Stimulated activated CD8-positive, alpha-beta memory T cell treated with anti-CD3 and anti-CD28 coated beads, Interleukin-12 subunit alpha, Interleukin-12 subunit beta, amount 100 ng/mL, for 1 hour (primary cell): ENCODE measurements at regions not wholly inside any gene's neighbourhood (a gene's known extent, or its start where the extent isn't known, plus 50 kb on each side); places are given as distances from the start of the nearest gene placed in this dataset.
"Not testable (repeated sequence)": the region's sequence is repeated elsewhere in the genome, so short reads cannot be mapped to it uniquely, and the experiment has no call there.

Experiments used
- DNase-seq: peaks from one replicate; pipeline ENCODE4 v3.0.0-alpha.2; 2020; ENCODE audit warnings: low read depth

DNA sequence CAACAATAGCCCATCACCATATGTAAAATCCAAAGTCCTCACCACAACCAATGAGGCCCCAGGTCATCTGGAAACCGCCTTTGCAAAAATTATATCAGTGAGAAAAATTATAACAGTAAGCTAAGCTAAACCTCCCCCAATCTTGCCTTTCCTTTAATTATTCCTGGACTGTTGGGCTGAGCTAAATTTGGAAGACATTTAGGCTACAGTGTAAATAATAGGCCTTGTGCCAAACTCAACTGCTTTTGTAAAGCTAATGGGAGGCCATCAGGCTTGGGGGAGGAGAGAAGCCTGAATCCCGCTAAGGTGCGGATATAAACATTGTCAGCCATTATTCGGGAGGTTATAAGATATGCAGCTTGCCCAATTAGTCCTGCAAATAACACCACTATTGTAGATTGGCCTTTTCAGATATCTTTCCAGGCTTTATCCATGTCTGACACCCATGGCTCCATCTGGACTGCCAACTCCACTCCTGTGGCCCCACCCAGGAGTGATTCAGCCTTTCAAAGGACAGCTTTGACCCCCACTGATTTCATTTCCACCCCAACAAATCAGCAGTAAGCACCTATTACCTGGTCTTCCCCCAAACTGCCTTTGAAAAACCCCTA is 53.0 kb upstream of the CA12 start:
- DNase-seq, result no peak

DNA sequence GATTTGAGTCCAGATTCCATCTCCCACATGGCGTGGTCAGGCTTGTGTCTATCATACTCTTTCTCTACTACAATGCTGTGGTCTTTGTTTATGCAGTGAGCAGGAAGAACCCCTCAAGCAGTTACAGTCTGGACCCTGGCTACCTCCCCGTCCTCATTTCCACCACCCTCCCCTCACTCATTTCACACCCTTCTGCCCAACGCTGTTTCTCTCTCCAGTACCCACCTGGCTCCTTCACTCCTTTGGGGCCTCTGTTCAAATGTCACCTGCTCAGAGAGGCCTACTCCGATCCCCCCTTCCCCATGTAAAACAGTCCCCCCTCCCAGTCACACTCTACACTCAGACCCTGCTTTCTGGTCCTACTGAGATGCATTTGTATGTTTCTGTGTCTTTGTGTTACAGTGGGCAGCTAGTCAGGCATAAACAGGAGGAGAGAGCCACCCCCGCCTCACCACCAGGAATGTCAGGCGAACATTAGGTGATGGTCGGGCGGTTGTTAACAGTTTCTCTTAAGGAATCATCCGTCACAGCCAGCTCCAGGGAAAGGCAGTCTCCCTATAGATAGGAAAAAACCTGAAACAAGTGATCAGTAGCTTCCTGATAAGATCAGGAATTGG is 53.7 kb upstream of the CA12 start:
- DNase-seq, result no peak

DNA sequence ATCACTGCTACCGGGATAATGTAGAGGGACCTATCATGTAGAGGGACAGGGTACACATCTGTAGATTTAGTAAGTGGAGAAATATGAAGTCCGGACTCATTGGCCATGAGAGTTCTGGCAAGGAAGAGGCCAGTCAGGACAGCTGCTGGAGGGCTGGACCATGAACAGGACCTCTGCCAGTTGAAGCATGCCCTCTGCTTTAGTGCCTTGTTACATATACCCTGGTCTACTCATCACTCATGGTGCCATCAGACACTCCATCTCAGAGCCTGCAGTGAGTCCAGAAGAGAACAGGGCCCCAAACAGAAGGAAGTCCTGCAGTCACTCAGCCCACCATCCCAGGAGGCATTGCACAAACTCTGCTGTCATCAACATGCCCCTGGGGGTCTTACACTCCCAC is 54.7 kb upstream of the CA12 start:
- DNase-seq, result no peak

DNA sequence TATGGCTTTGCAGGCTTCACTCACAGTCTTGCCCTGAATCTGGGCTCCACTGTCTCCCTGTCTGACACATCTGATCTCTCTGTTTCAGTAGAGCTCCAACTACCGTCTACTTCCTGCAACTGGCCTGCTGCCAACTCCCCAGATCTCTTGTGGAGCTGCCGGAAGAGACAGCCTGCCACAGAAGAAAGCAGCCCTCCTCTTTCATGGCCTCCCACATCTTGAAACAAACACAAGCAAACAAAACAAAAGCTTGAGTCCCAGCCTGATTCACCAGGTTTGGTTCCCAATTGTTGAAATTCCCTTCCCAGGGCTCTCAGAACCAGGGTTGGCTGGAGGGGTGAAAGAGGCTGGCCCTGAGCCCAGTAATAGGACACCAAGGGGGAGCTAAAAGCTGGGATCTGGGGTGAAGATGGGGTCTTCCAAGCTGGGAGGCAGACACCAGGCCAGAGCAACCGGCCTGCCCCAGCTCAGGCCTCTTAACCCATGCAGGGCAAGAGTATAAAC is 55.3 kb upstream of the CA12 start:
- DNase-seq, result peak; percentile 52

DNA sequence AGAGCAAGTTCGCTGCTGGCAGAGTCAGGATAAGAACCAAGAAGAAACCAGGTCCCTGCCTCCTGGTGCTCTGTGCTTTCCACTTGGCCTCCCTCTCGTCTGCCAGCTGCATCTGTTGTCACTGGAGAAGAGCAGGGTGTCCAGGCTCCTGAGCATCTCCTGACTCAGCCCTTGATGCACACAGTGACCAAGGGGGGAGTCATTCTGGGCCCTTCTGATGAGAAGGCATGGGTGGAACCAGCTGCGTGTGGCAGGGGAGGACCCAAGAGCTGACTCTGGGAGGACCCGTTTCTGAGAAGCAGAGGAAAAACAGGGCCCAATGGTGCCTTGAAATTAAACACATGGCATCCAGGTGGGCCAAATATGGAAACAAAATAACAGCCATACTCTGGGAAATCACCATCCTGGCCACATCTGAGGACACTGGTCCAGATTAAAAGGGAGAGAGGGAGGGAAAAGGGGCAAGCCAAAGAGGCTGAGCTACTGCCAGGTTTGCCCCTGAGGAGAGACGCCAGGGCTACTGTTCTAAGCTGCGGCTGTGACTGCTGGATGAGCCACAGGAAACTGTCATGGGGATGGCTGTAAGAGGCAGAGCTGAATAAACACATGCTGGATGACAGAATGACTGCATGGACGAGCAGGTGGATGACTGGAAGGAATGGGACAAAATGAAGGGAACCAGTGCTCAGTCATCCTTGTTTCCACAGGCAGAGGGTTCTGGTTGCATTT is 58.1 kb upstream of the CA12 start:
- DNase-seq, result no peak

DNA sequence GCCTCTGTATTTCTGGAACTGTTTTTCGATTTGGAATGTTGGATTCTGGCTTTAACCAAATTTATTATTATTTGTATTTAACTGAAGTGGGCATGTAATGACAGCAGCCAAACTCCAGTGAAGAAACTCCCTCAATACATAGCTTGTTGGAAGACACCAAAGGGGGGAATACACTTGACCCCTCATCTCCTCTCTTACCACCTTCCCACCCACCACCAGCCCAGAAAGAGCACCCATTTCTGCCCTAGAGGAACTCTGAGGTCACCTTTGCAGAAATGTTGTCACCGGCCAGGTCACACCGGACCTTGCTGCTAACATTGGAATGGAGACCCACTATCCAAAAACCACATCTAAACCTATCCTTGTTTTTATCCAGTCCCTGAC is 58.6 kb upstream of the CA12 start:
- no peak for DNase-seq

DNA sequence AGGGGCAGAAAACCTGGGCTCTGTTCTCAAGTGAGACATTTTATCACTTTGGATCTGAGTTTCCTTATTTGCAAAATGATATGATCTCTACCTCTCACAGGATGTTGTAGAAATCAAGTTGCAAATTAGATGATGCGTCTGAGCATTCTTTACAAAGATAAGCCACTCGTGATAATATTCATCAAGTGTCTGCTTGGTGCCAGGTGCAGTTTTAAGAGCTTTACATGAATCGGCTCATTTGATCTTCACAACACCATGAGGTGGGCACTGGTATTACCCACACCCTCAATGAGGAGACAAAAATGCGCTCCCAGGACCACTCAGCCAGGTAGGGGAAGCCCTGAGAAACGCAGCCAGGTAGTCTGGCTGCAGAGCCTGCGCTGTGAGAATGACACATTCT is 59.1 kb upstream of the CA12 start:
- DNase-seq, result no peak

DNA sequence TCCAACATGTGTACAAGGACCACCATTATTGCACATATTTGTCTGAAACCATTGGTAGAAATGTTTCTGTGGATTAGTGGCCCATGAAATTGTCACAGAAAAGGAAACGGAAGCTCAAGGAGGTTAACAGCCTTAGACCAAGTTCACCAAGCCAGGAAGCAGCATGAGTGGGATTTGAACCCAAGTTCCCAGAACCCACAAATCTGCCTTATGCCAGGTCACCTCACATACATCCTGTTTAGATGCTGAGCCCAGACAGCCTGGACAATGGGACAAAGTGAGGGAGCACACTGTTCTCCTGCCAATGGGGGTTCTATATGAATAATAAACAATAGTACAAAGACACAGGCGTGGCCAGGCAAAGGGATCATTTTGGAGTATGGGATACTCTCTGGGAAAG is 59.6 kb upstream of the CA12 start:
- no peak for DNase-seq

DNA sequence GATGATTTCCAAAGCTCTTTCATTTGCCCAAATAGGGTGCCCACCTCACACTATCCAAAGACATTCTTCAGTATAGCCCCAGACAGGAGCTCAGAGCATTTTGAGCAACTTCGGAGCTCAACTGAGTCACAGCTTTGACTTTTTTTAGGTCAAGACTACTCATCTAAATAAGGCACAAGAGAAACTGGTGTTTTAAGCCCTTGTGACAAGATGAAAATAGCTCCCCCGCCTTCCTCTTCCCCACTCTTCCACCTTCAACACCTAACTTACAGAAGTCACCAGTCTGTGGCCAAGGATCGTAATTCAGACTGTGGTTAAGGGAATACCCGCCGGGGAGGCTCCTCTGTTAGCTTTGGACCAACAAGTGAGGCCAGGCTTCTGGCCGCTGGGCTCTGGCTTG is 60.4 kb upstream of the CA12 start:
- DNase-seq, result no peak

DNA sequence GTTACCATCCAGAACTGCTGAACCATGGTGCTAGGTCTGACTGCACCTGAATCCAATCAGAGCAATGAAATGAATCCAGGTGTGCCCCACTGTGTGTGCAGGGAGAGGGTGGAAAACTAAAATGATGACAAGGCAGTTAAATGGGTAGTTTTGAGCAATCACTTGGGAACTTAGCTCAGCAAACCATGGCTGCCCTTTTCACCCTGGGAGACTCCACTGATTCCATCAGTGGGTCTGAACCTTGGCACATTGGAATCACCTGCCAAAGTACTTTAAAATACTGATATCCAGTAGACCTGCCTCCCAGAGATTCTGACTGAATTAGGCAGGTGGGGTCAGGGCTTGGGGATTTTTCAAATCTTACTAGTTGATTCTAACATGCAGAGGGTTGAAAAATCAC is 59.8 kb upstream of the USP3 start:
- no peak for DNase-seq

DNA sequence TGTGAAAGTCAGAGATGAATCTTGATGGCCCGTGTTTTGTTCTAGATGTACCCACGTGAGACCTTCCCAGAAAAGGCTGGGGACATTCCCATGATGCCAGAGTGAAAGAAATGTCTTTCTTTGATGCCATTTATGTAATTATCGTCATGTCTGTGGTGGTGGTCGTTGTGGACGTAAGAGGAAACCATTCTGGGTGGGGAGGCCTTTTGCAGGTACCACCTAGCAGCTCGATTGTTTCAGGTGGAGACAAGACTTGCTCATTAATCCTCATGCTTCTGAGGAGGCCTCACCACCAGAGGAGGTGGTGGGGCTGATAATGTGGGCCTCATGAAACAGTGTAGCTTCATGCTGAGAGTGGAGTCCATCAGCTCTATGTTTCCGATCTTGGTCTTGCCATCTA is 58.1 kb upstream of the USP3 start:
- no peak for DNase-seq

DNA sequence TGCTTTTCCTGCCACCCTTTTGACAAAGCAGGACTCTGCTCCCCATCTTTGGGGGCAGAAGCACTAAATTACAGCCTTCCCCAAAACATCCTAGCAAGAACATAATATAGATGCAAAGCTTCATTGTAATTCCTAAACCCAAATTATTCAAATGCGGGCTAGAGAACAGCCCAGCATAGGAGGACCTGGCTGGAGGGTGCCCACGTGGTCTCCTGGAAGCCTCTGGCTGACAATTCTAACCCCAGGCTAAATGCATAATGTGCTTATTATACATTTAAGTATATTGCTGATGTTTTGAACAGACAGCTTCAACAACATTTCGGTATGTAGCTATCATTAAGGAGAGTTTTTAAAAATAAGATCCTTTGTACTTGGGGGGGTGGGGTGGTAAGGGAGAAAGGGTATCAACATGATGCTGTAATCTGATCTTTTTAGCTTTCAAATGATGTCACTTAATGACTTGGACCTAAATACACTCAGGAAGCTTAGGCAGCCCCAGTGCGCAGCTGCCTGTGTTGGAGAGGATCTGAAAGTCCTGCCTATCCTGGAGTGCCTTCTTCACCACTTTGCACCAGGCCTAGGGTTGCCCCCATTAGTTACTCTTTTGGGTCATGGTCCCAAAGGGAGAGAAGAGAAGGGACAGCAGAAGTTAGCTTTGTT is 57.2 kb upstream of the USP3 start:
- no peak for DNase-seq

DNA sequence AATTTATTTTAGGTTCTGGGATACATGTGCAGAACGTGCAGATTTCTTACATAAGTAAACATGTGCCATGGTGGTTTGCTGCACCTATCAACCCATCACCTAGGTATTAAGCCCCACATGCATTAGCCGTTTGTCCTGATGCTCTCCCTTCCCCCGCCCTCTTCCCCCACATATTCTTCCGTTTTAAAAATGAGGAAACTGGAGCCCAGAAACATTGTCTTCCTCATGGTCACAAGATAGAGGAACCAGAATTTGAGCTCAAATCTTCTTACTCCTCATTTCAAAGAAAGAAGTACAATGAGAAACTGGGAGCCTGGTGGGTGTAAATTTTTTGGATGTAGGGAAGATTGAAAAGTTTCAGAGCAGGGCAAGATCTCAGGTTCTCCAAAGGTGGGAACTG is 56.1 kb upstream of the USP3 start:
- DNase-seq, result no peak

DNA sequence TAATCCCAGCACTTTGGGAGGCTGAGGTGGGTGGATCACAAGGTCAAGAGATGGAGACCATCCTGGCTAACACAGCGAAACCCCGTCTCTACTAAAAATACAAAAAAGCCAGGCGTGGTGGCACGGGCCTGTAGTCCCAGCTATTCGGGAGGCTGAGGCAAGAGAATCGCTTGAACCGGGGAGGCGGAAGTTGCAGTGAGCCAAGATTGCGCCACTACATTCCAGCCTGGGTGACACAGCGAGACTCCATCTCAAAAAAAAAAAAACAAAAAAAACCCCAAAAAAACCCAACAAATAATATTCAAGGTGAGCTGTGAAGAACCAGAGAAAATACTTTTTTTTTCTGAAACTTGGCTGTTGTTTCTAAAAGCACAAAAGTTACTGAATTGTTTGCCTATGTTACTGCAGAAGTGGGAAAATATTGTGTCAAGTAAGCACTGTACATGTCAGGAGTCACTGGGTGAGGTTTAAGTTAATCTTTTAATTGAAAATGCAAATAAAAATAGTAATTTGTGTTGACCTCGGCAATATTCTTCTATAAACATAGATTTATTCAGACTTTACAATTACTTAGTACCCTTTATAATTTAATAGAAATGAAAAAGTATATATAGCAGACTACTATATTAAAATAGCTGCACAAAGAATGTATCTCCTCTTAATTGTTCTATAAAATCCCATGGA is 55.4 kb upstream of the USP3 start:
- DNase-seq, result not testable (repeated sequence)

DNA sequence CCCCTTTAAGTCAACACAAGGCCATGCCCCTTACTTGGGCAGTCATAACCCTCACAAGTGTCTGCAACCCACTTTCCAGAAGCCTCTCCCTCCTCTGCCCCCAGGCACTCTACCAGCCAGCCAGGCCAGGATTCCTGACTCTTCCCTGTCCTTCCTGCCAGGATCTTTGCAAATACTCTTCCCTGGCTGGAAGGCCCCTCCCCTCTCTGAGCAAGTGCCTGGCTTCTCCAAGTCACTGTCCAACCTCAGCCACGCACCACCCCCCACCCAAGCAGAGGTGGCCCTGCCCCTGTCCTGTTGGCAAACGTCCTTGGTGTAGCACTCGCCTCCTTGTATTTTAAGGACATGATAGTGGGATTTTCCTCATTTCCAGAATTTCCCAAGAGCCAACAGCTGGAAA is 54.7 kb upstream of the USP3 start:
- DNase-seq, result no peak

DNA sequence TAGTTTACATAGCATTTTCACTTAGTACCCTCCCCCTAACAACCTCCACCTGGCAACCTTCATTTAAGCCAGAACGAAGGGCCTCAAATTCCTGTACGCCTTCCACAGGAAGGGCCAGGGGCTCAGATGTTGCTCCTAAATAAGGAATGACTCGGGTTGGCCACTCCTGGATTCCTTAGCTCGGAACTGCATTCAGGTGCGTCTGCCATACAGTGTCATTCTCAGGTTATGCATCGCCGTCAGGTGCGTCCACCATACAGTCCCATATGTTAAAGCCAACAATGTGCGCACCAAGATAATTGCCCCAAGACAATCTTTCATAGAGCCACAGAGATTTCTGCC is 53.5 kb upstream of the USP3 start:
- DNase-seq, result no peak

DNA sequence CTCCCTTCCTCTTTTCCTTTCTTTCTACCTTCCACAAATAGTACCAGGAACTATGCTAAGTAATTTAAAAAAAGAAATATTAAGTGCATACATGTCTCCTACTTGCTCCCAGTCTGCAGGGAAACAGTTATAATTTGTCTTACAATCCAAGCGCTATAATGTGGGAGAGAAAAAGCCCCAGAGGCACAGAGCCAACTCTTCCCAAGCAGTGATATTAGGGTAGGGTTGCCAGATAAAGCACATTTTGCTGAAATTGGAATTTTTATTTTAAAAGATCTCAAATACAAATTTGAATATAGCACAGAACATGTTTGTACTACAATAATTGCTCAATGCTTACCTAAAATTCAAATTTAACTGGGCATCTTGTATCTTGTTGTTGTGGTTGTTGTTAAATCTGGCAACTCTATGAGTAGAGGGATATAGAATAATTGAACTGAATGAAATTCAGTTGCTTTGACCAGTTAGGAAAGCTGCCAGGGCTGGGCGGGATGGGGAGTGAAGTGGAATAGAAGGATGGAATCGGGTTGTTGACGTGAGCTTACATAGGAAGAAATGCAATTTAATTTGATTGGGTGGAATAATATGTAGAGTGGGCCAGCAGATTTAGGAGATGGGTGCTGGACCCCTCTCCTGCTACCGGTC is 52.6 kb upstream of the USP3 start:
- no peak for DNase-seq

DNA sequence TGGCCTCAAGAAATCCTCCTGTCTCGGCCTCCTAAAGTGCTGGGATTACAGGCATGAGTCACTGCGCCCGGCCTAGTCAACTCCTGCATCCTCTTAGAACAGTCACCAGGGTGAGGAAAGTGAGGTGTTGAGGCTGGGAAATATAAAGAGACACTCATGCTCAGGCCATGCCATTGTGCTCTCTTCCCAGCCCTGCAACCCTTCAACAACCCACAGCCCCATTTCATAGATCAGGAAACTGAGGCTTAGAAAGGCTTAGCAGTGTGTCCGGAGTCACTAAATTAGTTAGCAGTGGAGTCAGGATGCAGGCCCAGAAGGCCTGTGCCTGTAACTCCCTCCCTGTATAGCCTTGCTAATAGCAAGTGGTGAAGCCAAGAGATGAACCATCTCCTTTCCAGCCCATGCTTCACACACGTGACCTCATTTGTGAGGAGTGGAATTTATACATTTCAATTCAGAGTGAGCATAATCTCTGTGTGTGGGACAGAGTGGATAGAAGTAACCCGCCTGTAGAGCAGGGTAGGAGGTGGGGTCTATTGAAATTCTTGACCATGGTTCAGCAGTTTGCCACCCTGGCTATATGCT is 51.7 kb upstream of the USP3 start:
- no peak for DNase-seq

DNA sequence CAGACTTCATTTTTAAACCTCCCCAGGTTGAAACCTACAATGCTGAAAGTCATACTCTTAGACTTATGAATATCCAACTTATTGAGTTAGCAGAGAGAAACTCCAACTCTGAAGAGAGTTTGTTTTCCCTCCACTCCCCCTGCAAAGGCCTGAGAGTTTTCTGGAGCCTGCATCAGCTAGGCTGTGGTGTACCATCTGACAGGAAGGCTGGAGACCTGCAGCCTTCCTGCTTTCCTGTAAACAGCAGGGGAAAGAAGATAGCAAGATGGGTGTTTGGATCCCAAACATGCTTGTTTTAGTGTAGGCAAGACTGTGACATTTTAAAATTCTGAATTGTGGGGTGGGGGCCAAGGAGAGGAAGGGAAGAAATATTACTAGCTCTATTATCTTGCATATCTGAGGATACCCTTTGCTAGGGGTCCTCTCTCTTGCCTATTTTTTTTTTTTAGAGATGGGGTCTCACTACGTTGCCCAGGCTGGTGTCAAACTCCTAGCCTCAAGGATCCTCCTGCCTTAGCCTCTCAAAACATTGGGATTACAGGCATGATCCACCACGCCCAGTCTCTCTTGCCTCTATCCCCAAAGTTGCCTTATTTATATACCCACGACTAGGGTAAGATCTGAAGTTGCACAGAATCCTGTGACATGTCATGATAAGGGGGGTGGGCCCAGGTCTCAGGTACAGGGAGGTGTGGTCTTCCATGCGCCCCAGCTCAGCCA is 51.0 kb upstream of the USP3 start:
- no peak for DNase-seq

DNA sequence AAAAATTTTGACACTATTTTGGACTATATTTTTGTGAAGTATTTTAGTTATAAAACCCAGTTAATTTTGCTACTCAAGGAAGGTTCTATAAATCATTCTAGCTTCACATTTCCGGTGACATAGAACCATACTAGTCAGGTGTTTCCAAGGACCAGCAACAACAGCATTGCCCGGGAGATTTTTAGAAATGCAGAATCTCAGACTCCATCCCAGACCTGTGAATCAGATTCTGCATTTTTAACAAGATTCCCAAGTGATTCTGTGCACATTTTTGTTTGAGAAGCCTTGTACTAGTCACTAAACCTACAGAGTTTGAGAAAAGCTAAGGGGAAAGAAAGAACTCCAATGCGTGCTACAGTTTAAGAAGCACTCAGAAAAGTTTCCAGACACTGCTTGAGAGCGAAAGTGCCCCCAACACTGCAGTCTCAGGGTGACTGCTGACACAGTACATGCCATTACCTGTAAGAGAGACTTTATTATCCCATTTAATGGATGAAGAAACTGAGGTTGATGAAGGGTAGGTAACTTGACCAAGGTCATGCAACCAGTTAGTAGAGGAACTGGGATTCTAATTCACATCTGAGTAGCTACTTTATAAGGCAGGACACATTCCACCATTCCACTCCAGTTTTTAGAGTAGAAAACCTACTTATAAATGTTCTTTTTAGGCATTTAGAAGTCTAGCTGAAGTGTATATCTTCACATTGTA is 49.7 kb upstream of the USP3 start:
- no peak for DNase-seq
